ENCODE measurements at regions not wholly inside any gene's neighbourhood (a gene's known extent, or its start where the extent isn't known, plus 50 kb on each side); places are given as distances from the start of the nearest gene placed in this dataset.

DNA sequence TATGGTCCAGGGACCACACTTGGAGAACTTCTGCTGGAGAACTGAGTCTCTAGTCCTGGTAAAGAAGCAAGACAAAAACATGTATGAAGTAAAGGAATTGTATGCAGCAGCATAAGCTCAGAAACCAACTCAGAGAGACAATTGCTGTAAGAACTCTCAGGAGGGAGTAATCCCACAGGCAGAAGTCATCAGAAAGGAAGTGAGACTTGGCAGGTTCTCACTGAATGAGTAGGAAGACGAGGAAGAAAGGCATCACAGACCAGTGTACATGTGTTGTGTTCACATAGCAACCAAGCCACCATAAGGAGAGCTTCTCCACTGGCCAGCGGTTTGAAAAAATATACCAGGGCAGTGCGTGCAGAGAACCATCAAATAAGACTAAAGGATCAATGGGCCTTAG, 57.9 kb upstream of the FST start:
- DNase-seq, result no peak

DNA sequence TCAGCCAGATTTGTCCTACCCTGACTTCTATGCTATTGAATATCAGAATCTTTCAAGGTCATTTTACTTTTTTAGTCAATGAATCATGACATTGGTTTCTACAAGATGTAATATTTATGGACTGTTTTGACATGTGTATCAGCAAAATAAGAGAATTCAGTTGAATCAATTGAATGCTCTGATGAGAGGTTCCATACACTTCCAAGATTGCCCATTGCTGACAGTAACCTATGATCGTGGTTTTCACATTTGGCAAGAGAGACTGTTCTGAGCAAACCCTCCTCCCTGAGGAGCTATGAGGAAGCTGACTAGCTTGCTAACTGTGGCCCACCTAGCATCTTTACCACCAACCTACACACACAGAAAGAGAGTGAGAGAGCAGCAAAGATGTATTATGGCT, 56.7 kb upstream of the FST start:
- no peak for DNase-seq

DNA sequence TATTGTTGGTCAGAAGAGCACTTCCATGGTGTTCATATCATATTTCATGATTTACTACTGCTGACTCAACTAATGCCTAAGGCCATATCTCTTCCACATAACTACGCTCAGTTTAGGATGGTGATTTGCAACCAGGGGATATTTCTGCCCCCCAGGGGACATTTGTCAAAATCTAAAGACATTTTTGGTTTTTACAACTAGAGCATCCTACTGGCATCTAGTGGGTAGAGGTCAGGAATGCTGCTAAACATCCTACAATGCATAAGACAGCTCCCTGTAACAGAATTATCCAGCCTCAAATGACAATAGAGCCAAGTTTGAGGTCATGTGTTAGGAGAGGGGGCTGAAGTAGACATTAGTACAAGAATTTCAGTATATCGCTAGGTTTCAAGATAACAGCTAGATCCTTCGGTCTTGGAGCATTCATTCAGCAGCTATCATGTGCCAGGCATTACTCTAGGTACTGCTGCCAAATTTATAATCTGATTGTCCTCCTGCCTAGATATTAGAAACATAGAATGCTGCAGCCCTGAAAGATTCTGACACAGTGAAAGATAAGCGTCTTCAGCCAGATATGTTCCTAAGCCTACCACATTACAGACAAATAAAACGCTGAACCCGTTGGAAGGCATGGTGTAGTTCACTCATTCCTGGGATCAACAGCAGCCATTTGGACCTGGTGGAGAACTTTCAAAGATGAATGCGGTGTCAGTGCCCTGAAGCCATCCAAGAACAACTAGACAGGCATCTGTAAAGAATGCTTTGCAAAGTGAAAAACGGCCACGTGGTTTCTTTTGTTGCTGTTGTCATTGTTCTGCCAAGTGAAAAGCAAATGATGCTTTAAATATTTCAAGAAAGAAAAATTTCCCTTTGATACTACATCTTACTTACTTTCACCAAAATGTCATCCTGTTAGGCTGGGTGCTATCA, 55.5 kb upstream of the FST start:
- DNase-seq, result no peak

DNA sequence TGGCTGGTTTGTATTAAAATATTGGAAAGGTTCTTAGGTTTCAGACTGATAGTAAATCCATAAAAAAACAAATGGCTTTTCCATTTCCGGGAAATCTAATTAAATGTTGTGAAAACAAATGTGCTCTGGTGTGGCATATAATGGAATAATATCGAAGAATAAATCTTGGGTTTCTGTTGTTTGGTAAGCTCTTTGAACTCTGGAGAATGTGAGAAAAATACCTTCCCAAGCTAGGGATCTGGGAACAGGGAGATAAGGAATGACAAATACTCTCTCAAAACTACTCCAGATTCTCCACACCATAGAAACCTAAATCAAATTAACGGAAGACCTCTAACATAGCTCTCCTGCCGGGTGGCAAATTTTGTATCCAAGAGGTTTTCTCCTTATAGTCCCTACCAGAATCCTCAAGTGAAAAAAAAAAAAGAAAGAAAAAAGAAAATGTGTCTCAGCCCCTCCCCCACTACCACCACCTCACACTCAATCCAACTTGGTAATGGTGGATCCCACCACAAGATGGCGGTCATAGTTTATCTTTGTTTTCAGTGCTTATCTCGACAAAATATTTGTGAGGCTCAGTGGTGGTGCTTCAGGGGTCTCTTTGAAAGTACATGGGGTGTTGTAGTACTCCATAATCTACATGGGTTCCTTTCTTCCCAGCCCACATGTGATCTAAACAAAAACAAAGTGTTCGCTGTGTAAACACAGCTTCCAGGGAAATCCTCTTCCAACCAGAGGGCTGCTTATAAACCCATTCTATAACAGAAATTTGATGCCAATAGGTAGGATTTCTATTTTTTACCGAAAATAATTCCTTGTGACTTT, 54.5 kb upstream of the FST start:
- DNase-seq, result peak; percentile 28

DNA sequence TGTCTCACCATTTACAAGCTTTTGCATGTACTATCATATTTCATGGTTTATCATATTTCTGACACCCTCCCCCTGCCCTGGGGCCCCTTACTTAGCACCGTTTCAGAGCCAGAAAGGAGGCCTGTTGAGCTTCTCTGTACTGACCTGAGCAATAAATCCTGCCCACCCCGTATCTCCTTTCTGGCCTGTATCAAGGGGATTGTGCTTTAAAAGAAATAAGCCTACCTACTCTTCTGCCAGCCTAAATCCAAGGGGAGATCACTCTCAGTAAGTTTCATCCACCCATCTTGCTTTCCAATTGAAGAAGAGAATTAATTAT, 54.0 kb upstream of the FST start:
- DNase-seq, result no peak

DNA sequence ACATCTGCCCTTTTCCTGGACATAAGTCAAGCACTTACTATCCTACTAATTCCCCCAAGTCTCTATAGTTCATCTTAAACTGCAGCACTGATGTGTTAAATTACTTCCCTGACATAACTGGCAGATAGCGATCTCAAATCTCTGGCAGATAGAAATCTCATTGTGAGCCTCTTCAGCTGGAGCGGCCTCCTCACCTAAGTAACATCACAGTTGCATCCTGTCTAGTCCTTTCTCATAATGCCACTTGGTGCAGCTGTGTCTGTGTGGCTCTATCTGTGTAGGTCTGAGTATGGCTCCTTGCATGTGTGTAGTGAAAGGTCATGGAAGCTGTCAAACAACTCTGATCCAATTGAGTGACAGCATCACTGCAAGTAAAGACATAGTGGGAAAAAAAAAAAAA, 53.6 kb upstream of the FST start:
- DNase-seq, result no peak

DNA sequence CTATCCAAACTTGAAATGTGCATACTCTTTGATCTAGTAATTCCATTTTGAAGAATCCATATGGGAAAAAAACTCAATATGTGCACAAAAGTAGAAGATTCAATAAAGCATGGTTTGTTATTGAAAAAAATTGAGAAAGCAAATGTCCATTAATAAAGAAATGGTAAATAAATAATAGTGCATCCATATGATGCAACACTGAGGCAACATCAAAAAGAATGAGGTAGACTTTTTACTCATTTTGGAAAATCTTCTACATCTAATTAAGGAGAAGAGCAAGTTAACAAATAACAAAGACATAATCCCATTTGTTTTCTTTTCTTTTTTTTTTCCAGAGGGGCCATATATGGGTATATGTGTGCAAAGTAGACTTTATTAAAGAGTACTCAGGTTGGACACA, 52.5 kb upstream of the FST start:
- DNase-seq, result no peak

DNA sequence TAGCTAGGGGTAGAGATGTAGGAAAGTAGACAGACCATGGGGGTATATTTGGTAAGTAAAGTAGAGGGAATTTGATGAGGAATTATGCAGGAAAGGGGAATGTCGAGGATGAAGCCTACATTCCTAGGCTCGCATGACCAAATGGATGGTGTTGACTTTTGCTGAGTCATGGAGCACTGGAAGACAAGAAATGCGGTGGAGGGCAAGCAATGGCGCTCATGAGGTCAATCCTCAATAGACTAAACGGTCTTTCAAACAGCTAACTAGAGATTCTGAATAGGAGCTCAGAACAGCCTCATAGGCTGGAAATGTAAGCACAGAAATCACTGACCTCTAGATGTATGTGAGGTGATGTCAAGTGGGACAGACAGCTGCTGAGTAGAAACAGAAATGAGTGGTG, 50.7 kb upstream of the FST start:
- no peak for DNase-seq

DNA sequence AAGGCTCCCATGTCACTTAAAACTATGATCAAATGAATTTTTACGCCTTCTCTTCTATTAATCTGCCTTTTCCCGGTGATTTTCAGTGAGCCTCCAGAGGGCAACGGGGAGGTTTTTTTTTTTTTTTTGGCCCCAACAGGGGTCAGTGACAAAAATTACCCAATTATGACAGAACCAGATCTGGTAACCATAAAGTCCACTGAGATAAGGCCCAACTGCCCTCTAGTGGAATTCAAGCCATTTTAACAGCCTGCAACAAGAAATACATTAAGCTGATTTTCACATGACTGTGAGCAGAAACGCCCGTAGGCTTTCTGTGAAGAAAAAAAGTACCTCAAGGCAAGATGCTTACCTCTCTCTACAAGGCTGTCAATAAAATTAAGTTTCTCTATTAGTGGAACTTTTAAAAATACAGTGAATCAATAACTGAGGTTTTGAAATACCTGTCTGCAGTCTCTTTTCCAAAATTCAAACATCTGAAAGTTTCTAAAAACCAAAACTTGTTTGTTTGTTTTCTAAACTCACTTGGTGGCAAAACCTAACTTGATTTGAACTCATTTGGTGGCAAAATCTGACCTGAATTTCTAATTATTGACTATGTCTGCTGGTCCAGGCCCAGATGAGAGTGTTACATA, 49.7 kb upstream of the FST start:
- DNase-seq, result no peak
